ENCODE measurements at regions not wholly inside any gene's neighbourhood (a gene's known extent, or its start where the extent isn't known, plus 50 kb on each side); places are given as distances from the start of the nearest gene placed in this dataset.

GRCh38 chr2:140027320-140027719, 1247.1 kb upstream of the NXPH2 start (continued):
- TF ChIP-seq, protein P1, sequence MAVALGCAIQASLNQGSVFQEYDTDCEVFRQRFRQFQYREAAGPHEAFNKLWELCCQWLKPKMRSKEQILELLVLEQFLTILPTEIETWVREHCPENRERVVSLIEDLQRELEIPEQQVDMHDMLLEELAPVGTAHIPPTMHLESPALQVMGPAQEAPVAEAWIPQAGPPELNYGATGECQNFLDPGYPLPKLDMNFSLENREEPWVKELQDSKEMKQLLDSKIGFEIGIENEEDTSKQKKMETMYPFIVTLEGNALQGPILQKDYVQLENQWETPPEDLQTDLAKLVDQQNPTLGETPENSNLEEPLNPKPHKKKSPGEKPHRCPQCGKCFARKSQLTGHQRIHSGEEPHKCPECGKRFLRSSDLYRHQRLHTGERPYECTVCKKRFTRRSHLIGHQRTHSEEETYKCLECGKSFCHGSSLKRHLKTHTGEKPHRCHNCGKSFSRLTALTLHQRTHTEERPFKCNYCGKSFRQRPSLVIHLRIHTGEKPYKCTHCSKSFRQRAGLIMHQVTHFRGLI (tag by site-specific recombination; IDR thresholded peaks at IDR 0.05): no peak
- TF ChIP-seq ZNF626 (tag by site-specific recombination; IDR thresholded peaks at IDR 0.05): no peak
- TF ChIP-seq KLF8 (tag by site-specific recombination; IDR thresholded peaks at IDR 0.05): no peak
- no peak for TF ChIP-seq ZNF610 (tag by site-specific recombination; IDR thresholded peaks at IDR 0.05; ENCODE audit: borderline replicate concordance)

GRCh38 chr2:140023291-140023690, 1243.1 kb upstream of the NXPH2 start:
- Histone ChIP-seq H3K4me1 (ENCODE audit: control insufficient read depth, insufficient read depth, low read length) (no peaks in the 10 kb centered on the region), H3K4me3 (ENCODE audit: low read depth, low read length) (no peak overlapping the region), H3K9me3 (ENCODE audit: control insufficient read depth, insufficient read depth, low read depth, low read length) (no peaks in the 10 kb centered on the region), H3K27ac (ENCODE audit: extremely low read depth, low read depth, low read length) (no peak overlapping the region), H3K36me3 (ENCODE audit: control insufficient read depth in 2 of 2, insufficient read depth in 1 of 2, low read length in 2 of 2) (no peaks in the 10 kb centered on the region)
- ChIA-PET CTCF (interaction anchor here (0.7 kb wide), 1 partner anchor 836 kb away, joined by 4 read pairs; no protein-coding TSS in a partner anchor), POLR2A (no interaction called here)
- TF ChIP-seq ZNF664 (tag by site-specific recombination; IDR thresholded peaks at IDR 0.05) (no peak), REST (tag by site-specific recombination; IDR thresholded peaks at IDR 0.05) (no peak), ZNF26 (tag by site-specific recombination; IDR thresholded peaks at IDR 0.05) (no peak), ZNF112 (tag by site-specific recombination; IDR thresholded peaks at IDR 0.05) (no peak), GFI1B (tag by site-specific recombination; IDR thresholded peaks at IDR 0.05) (no peak), ZNF366 (tag by site-specific recombination; conservative IDR thresholded peaks at IDR 0.05) (no peak), ZNF121 (tag by site-specific recombination; IDR thresholded peaks at IDR 0.05) (no peak), HOXD13 (CRISPR knock-in tag; IDR thresholded peaks at IDR 0.05; ENCODE audit: borderline replicate concordance) (no peak), ZNF677 (tag by site-specific recombination; IDR thresholded peaks at IDR 0.05) (no peak), ZNF341 (tag by site-specific recombination; IDR thresholded peaks at IDR 0.05; ENCODE audit: low read depth) (no peak)
- TF ChIP-seq, protein P2, sequence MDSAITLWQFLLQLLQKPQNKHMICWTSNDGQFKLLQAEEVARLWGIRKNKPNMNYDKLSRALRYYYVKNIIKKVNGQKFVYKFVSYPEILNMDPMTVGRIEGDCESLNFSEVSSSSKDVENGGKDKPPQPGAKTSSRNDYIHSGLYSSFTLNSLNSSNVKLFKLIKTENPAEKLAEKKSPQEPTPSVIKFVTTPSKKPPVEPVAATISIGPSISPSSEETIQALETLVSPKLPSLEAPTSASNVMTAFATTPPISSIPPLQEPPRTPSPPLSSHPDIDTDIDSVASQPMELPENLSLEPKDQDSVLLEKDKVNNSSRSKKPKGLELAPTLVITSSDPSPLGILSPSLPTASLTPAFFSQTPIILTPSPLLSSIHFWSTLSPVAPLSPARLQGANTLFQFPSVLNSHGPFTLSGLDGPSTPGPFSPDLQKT (IDR thresholded peaks at IDR 0.05; ENCODE audit: borderline replicate concordance, low read depth, low read length): no peak
- TF ChIP-seq, protein P3, sequence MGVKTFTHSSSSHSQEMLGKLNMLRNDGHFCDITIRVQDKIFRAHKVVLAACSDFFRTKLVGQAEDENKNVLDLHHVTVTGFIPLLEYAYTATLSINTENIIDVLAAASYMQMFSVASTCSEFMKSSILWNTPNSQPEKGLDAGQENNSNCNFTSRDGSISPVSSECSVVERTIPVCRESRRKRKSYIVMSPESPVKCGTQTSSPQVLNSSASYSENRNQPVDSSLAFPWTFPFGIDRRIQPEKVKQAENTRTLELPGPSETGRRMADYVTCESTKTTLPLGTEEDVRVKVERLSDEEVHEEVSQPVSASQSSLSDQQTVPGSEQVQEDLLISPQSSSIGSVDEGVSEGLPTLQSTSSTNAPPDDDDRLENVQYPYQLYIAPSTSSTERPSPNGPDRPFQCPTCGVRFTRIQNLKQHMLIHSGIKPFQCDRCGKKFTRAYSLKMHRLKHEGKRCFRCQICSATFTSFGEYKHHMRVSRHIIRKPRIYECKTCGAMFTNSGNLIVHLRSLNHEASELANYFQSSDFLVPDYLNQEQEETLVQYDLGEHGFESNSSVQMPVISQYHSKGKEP (tag by site-specific recombination; IDR thresholded peaks at IDR 0.05): no peak
